Large intestine (tissue), 3 donors: ENCODE measurements at regions not wholly inside any gene's neighbourhood (a gene's known extent, or its start where the extent isn't known, plus 50 kb on each side); places are given as distances from the start of the nearest gene placed in this dataset.
A peak's percentile ranks its signal among the peaks of the same experiment; 100 is the strongest.

Experiments
- DNase-seq, 2 donors: peaks; one replicate each; pipeline versions ENCODE4 v3.0.0 to v3.0.0-alpha.2; 2013
- H3K27ac ChIP-seq: one replicate; pipeline ENCODE4 v1.5.1; 2013; ENCODE audit warnings: low read length
- H3K27me3 ChIP-seq: 2 replicates; pipeline ENCODE4 v1.6.1; 2013; ENCODE audit warnings: low read length; ENCODE audit not compliant: control insufficient read depth, insufficient read depth
- H3K36me3 ChIP-seq: 2 replicates; pipeline ENCODE4 v1.6.1; 2013; ENCODE audit warnings: low read length; ENCODE audit not compliant: control insufficient read depth, insufficient read depth
- H3K4me1 ChIP-seq: one replicate; pipeline ENCODE4 v1.6.1; 2013; ENCODE audit warnings: low read length; ENCODE audit not compliant: control insufficient read depth, insufficient read depth
- H3K4me3 ChIP-seq: one replicate; pipeline ENCODE4 v1.5.1; 2013; ENCODE audit warnings: low read length
- H3K9me3 ChIP-seq: one replicate; pipeline ENCODE4 v1.6.1; 2013; ENCODE audit warnings: mild to moderate bottlenecking, low read depth, low read length, moderate library complexity; ENCODE audit not compliant: control insufficient read depth
- WGBS: methylation state at CpG from one replicate; pipeline ENCODE4 v1.1.5; 2013; ENCODE audit warnings: low lambda C conversion rate; ENCODE audit not compliant: insufficient coverage; 5-methylcytosine and 5-hydroxymethylcytosine counted together

DNA sequence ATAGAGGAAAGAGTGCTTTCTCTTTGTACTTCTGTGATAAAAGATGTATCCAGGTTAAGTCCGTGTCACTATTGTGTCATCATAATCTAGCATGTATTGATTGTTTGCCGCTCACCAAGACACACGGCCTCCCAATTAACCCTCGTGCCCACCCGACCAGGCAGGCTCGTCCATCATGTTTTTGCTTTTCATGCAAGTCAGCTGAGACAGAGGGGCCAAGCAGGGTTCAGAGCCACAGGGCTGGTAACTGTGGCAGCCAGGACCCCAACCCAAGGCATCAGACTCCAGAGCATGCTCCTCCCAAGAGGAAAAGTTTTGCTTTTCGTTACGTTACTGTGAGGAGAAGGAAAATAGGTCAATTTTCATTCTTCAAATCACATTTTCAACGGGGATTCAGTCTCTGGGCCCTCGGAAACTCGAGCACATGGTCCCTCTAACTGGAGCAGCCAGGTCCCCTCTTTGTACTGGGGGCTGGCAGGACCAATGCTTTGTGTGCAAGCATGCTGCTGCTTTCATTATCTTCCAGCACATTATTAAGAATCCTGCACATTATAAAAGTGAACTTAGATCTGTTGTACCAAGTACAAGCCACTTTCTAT, 161.1 kb upstream of the TOPAZ1 start:
- Histone ChIP-seq H3K9me3 (no peaks in the 10 kb centered on the region), H3K4me3 (no peak overlapping the region), H3K27me3 (peaks cover 2% of the 10 kb centered on the region), H3K36me3 (no peaks in the 10 kb centered on the region), H3K27ac (no peak overlapping the region), H3K4me1 (no peaks in the 10 kb centered on the region)
- DNase-seq, result no peak
- WGBS, result 50% methylated on average over 2 of the region's 11 CpGs

- Histone ChIP-seq H3K4me1 (no peaks in the 10 kb centered on the region), H3K9me3 (no peaks in the 10 kb centered on the region)
- WGBS, result 100% methylated on average over 1 of the region's 2 CpGs
These were observed 151.7 kb upstream of the TOPAZ1 start for GRCh38 chr3:44090036-44090435.

GRCh38 chr3:44092497-44092896, 149.2 kb upstream of the TOPAZ1 start:
- Histone ChIP-seq H3K4me3 (no peak overlapping the region), H3K9me3 (no peaks in the 10 kb centered on the region), H3K27ac (no peak overlapping the region), H3K36me3 (no peaks in the 10 kb centered on the region), H3K4me1 (no peaks in the 10 kb centered on the region), H3K27me3 (peaks cover 3% of the 10 kb centered on the region)
- no CpG with 5 or more reads among the region's 3 CpGs for WGBS
- DNase-seq, result no peak

More at GRCh38 chr3:44090036-44090435, 151.7 kb upstream of the TOPAZ1 start:
- Histone ChIP-seq H3K36me3 (no peaks in the 10 kb centered on the region), H3K4me3 (no peak overlapping the region), H3K27ac (no peak overlapping the region), H3K27me3 (peaks cover 3% of the 10 kb centered on the region)
- DNase-seq, result no peak

- no peaks in the 10 kb centered on the region for H3K36me3 ChIP-seq
- no peaks in the 10 kb centered on the region for H3K4me1 ChIP-seq
- H3K27me3 ChIP-seq, result peaks cover 3% of the 10 kb centered on the region
- H3K9me3 ChIP-seq, result no peaks in the 10 kb centered on the region
- no peak overlapping the region for H3K27ac ChIP-seq
- H3K4me3 ChIP-seq, result no peak overlapping the region
- 100% methylated on average over 1 of the region's 2 CpGs for WGBS
- DNase-seq, result no peak
These were observed 148.2 kb upstream of the TOPAZ1 start for GRCh38 chr3:44093531-44093930.

DNA sequence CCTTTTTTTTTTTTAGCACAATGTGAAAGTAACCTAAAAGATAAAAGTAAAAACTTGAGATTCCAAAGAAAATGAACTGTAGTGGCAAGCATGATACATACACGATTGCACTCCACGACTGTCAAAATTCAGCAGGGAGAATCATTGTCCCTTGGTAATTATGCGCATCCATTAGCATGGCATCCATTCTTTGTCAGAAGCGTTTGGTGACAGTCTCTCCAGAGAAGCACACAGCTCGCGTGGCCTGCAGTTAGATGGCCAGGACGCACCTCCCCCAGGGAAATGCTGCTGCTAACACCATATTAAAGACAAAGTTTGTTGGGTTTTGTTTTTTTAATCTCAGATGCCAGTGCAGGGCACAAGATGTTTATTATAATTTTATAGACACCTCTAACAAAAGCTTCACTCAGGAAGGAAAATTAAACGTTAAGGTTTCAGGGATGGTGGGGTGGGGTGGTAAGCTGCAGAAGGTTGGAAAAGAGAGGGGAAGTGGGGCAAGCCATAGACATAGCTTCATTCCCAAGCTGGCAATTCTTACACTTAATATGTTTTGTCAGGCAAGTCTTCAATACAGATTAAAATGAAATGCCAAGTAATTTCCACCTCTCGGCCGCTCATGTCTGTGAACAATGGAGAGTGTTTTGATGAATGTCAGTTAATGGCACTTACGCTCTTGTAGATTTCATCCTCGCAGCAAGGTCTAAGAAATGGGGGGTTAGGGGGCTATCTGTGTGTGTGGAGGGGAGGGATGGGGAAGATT, 142.8 kb upstream of the TOPAZ1 start:
- Histone ChIP-seq H3K4me3 (no peak overlapping the region), H3K27me3 (no peaks in the 10 kb centered on the region), H3K27ac (peak overlapping the region; percentile 56), H3K9me3 (no peaks in the 10 kb centered on the region), H3K36me3 (no peaks in the 10 kb centered on the region), H3K4me1 (peaks cover 8% of the 10 kb centered on the region)
- DNase-seq, result no peak
- WGBS, result no CpG with 5 or more reads among the region's 12 CpGs

- peak overlapping the region; percentile 56 for H3K27ac ChIP-seq
- peak in 1 of 2 donors; percentile 48 for DNase-seq
- 50% methylated on average over 1 of the region's 6 CpGs for WGBS
These were observed 142.0 kb upstream of the TOPAZ1 start for GRCh38 chr3:44099566-44100297.

GRCh38 chr3:44100298-44100695, 141.4 kb upstream of the TOPAZ1 start:
- peak overlapping the region; percentile 56 for H3K27ac ChIP-seq
- WGBS, result 14% methylated on average over 1 of the region's 2 CpGs
- no peaks in the 10 kb centered on the region for H3K9me3 ChIP-seq

More at GRCh38 chr3:44099566-44100297, 142.0 kb upstream of the TOPAZ1 start:
- Histone ChIP-seq H3K36me3 (no peaks in the 10 kb centered on the region), H3K4me3 (no peak overlapping the region), H3K4me1 (peaks cover 12% of the 10 kb centered on the region), H3K9me3 (no peaks in the 10 kb centered on the region), H3K27me3 (no peaks in the 10 kb centered on the region)

GRCh38 chr3:44104043-44104442, 137.6 kb upstream of the TOPAZ1 start:
- WGBS, result no CpG with 5 or more reads among the region's 2 CpGs
- no peak overlapping the region for H3K27ac ChIP-seq
- DNase-seq, result no peak

More at GRCh38 chr3:44100298-44100695, 141.4 kb upstream of the TOPAZ1 start:
- Histone ChIP-seq H3K36me3 (no peaks in the 10 kb centered on the region), H3K4me1 (peaks cover 12% of the 10 kb centered on the region), H3K27me3 (no peaks in the 10 kb centered on the region), H3K4me3 (no peak overlapping the region)
- DNase-seq, result peak; percentile 87 to 88

DNA sequence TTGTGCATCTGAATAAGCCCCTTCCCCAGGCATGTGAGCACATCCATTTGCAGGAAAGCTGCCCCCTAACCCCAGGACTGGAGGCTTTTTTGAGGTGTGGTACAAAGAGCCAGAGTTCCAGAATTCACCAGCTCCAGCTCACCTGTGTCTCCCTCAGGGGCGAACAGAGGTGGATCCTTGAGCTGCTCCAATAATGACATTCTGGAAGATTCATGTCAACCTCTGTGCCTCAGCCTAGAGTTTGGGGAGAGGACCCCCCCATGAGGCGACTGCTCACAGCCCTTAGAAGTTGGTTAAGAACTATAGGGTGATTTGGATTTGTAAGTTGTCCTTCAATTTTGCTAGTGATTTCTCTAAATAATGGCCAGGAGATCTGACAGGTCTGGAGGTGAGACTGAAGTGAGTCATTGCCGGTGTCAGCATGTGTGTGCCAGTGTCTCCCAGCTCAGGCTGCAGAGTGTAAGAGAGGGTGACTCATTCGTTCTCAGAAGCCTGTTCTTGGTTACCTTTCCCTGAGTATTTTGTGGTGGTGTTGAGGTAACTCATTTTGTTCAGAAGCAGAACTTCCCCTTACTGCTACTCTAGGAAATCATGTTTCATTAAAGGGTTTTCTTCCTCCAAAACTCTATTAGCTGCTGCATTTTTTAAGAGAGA, 136.9 kb upstream of the TOPAZ1 start:
- DNase-seq, result peak; percentile 53 to 67
- no peak overlapping the region for H3K4me3 ChIP-seq
- no peaks in the 10 kb centered on the region for H3K36me3 ChIP-seq
- peaks cover 19% of the 10 kb centered on the region for H3K4me1 ChIP-seq
- H3K27me3 ChIP-seq, result no peaks in the 10 kb centered on the region
- H3K9me3 ChIP-seq, result no peaks in the 10 kb centered on the region
- WGBS, result no CpG with 5 or more reads among the region's 4 CpGs
- peak overlapping the region; percentile 65 for H3K27ac ChIP-seq

More at GRCh38 chr3:44104043-44104442, 137.6 kb upstream of the TOPAZ1 start:
- Histone ChIP-seq H3K4me3 (no peak overlapping the region), H3K36me3 (no peaks in the 10 kb centered on the region), H3K4me1 (peaks cover 19% of the 10 kb centered on the region), H3K27me3 (no peaks in the 10 kb centered on the region), H3K9me3 (no peaks in the 10 kb centered on the region)

GRCh38 chr3:44105571-44105970, 136.1 kb upstream of the TOPAZ1 start:
- H3K27me3 ChIP-seq, result no peaks in the 10 kb centered on the region
- no peaks in the 10 kb centered on the region for H3K36me3 ChIP-seq
- peak overlapping the region; percentile 65 for H3K27ac ChIP-seq
- no CpG with 5 or more reads among the region's 5 CpGs for WGBS
- peaks cover 17% of the 10 kb centered on the region for H3K4me1 ChIP-seq
- no peaks in the 10 kb centered on the region for H3K9me3 ChIP-seq
- no peak for DNase-seq
- no peak overlapping the region for H3K4me3 ChIP-seq
